ENCODE measurements at regions not wholly inside any gene's neighbourhood (a gene's known extent, or its start where the extent isn't known, plus 50 kb on each side); places are given as distances from the start of the nearest gene placed in this dataset.

DNA sequence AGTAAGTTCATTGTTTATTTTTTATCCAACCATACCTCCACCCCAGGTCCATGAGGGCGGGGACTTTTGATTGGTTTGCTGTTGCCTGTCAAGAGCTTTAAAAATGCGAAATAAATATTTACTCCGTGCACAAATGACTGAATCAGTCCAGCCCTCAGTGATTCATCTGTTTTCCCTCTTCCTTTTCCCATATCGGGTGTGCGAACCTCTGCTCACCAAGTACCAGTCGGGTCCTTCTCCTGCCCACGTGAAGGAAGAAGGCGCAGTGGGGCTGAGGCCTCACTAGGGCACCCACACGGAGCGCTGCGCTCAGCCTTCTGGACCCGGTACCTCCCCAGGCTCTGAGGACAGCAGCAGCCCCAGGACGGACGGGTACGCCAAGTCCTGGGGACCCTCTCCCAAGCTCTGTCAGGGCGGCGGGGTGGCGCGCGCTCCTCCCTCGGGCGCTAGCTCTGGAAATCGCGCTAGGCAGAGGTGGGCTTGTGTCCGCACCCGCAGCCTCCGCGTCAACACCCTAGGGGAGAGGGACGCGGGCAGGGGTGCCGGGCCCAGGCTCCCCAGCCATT lies 70.5 kb upstream of the EPHB3 start:
- intact Hi-C loops (cut with DNase I; ENCODE audit: low total_unique reads): loop anchor here (5.0 kb wide), 1 partner anchor 704 kb away; no protein-coding TSS in a partner anchor
- no peaks in the 10 kb centered on the region for H3K36me3 ChIP-seq
- no peaks in the 10 kb centered on the region for H3K9me3 ChIP-seq
- no peaks in the 10 kb centered on the region for H3K4me1 ChIP-seq
- H3K27ac ChIP-seq: no peak overlapping the region
- no peak for DNase-seq (ENCODE audit: low spot score in 2 of 2)
- TF ChIP-seq POLR2AphosphoS5 (IDR thresholded peaks at IDR 0.05) (no peak), POLR2A (IDR thresholded peaks at IDR 0.05) (no peak)
- TF ChIP-seq, protein P1, sequence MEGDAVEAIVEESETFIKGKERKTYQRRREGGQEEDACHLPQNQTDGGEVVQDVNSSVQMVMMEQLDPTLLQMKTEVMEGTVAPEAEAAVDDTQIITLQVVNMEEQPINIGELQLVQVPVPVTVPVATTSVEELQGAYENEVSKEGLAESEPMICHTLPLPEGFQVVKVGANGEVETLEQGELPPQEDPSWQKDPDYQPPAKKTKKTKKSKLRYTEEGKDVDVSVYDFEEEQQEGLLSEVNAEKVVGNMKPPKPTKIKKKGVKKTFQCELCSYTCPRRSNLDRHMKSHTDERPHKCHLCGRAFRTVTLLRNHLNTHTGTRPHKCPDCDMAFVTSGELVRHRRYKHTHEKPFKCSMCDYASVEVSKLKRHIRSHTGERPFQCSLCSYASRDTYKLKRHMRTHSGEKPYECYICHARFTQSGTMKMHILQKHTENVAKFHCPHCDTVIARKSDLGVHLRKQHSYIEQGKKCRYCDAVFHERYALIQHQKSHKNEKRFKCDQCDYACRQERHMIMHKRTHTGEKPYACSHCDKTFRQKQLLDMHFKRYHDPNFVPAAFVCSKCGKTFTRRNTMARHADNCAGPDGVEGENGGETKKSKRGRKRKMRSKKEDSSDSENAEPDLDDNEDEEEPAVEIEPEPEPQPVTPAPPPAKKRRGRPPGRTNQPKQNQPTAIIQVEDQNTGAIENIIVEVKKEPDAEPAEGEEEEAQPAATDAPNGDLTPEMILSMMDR (IDR thresholded peaks at IDR 0.05): no peak
- peaks cover 0 to 28% of the 10 kb centered on the region in 2 donors for H3K27me3 ChIP-seq
- no peak overlapping the region for H3K4me3 ChIP-seq

DNA sequence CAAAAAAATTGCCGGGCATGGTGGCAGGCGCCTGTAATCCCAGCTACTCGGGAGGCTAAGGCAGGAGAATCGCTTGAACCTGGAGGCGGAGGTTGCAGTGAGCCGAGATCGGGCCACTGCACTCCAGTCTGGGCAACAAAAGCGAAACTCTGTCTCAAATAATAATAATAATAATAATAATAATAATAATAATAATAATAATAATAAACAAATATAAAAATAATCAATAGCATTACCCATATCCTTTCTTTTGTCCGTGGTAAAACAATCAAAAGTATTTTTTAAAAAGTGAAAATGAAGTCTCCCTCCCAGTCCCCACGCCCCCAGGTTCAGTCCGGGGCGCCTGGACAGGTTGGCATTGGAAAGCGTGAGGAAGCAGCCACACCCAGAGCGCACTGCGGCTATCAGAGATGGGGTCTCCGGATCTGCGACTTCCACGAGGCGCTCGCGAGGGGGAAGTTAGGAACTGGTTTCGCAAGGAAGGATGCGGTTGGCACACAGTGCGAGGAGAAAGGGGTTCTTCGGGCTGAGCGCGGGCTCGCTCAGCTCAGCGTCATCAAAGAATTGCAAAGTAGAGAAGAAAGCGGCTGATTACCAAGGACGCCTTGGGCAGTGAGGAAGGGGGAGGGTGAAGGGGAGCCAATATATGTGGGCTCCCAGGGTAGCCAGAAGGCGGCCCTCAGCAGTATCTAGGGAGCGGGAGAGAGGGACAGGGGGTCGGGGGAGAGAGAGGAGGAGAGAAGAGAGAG lies 69.5 kb upstream of the EPHB3 start:
- no peaks in the 10 kb centered on the region for H3K4me1 ChIP-seq
- H3K27ac ChIP-seq: no peak overlapping the region
- TF ChIP-seq, protein P1 (IDR thresholded peaks at IDR 0.05): no peak
- no peak for TF ChIP-seq POLR2AphosphoS5 (IDR thresholded peaks at IDR 0.05)
- no peak for TF ChIP-seq POLR2A (IDR thresholded peaks at IDR 0.05)
- H3K27me3 ChIP-seq: peaks cover 0 to 28% of the 10 kb centered on the region in 2 donors
- H3K36me3 ChIP-seq: no peaks in the 10 kb centered on the region
- DNase-seq (ENCODE audit: low spot score in 2 of 2): no peak
- no peaks in the 10 kb centered on the region for H3K9me3 ChIP-seq
- peak overlapping the region; percentile 14 to 46 (median 28) for H3K4me3 ChIP-seq
- intact Hi-C loops (cut with DNase I; ENCODE audit: low total_unique reads): loop anchor here (5.0 kb wide), 1 partner anchor 705 kb away; no protein-coding TSS in a partner anchor

DNA sequence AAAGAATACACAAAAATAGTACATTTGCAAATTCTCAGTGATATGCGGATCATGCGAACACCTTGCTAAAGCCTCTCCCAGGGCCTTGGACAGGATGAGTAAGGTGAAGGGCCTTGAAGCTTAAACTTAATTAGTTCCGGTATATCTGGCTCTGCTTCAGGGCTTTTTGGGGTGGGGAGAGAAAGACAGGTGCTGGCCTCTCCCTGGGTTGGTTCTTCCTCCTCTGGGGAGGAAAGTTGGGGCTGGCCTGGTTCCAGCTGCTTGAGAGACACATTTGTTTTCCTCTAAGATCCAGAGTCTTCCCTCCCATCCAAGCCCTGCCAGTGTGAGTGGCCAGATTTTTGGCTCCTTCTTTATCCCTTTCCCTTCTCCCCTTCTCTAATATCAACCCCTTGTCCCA lies 64.7 kb upstream of the EPHB3 start:
- TF ChIP-seq POLR2A (IDR thresholded peaks at IDR 0.05): no peak
- TF ChIP-seq POLR2AphosphoS5 (IDR thresholded peaks at IDR 0.05): no peak
- TF ChIP-seq, protein P1 (IDR thresholded peaks at IDR 0.05): no peak
- Histone ChIP-seq H3K27me3 (peaks cover 0 to 33% of the 10 kb centered on the region in 2 donors), H3K9me3 (peaks cover 0 to 4% of the 10 kb centered on the region in 2 donors), H3K4me1 (no peaks in the 10 kb centered on the region), H3K27ac (no peak overlapping the region), H3K36me3 (no peaks in the 10 kb centered on the region), H3K4me3 (no peak overlapping the region)
- intact Hi-C loops (cut with DNase I; ENCODE audit: low total_unique reads): no loop called here
- no peak for DNase-seq (ENCODE audit: low spot score in 2 of 2)

DNA sequence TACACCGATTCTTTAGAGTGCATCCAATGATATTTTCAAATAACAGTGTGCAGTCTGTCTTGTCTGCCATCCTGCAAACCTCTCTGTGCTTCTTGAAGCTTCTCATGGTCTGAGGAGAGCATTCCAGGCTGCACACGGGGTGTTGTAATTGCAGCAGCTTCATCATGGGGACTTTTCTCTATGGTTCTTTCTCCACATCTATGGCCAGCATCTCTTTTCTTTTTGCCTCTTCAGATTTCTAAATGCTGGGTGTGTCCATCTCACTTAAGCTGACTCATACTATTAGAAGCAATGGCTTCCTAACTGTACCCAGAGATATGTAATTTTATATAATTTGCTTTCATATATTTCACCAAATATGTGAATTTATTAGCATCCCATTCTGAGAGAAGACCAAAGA lies 63.8 kb upstream of the EPHB3 start:
- no peaks in the 10 kb centered on the region for H3K36me3 ChIP-seq
- no peak overlapping the region for H3K4me3 ChIP-seq
- no peak for DNase-seq (ENCODE audit: low spot score in 2 of 2)
- peaks cover 0 to 27% of the 10 kb centered on the region in 2 donors for H3K27me3 ChIP-seq
- intact Hi-C loops (cut with DNase I; ENCODE audit: low total_unique reads): no loop called here
- TF ChIP-seq, protein P1 (IDR thresholded peaks at IDR 0.05): no peak
- TF ChIP-seq POLR2AphosphoS5 (IDR thresholded peaks at IDR 0.05): no peak
- no peak for TF ChIP-seq POLR2A (IDR thresholded peaks at IDR 0.05)
- H3K9me3 ChIP-seq: peaks cover 0 to 9% of the 10 kb centered on the region in 2 donors
- no peak overlapping the region for H3K27ac ChIP-seq
- no peaks in the 10 kb centered on the region for H3K4me1 ChIP-seq

DNA sequence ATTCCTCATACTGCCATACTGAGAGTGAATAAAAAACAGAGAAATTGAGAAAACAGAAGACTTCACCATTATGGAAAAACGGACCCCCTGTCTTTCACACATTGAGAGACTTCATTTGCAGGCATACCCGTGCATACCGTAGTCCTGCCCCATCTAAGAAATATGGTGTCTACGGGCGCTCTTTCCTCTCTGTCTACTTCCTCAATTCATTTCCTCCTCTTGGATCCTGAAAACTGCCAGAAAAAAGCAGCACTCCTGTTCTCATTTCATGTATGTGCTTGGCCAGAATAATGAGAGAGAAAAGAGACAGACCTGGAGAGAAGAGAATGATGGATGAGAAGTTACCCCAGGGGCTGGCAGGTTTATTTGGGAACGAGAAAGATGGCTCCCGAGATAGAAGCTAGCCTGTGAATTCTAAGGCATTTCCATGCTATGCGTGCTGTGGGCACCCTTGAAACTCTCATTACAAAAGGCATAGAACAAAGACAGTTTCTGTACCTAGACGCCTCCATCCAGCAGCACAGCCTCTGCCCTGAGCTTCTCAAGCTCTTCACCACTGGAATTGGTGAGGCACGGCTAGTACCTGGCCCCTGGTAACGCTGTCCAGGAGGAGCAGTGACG lies 62.5 kb upstream of the EPHB3 start:
- intact Hi-C loops (cut with DNase I; ENCODE audit: low total_unique reads): no loop called here
- H3K27me3 ChIP-seq: peaks cover 0 to 17% of the 10 kb centered on the region in 2 donors
- no peak for DNase-seq (ENCODE audit: low spot score in 2 of 2)
- no peaks in the 10 kb centered on the region for H3K36me3 ChIP-seq
- H3K4me3 ChIP-seq: no peak overlapping the region
- TF ChIP-seq POLR2A (IDR thresholded peaks at IDR 0.05) (no peak), POLR2AphosphoS5 (IDR thresholded peaks at IDR 0.05) (no peak)
- TF ChIP-seq, protein P1 (IDR thresholded peaks at IDR 0.05): no peak
- H3K9me3 ChIP-seq: peaks cover 0 to 9% of the 10 kb centered on the region in 2 donors
- no peak overlapping the region for H3K27ac ChIP-seq
- H3K4me1 ChIP-seq: no peaks in the 10 kb centered on the region
